H1 (cell line): ENCODE measurements at regions not wholly inside any gene's neighbourhood (a gene's known extent, or its start where the extent isn't known, plus 50 kb on each side); places are given as distances from the start of the nearest gene placed in this dataset.

ENCODE experiments used
- CTCF ChIA-PET: fragments of 300-600 bp; sonication (Branson Sonifier 250); formaldehyde crosslinking; loops from one replicate; lab custom pipeline; 2021; ENCODE audit not compliant: partially characterized antibody; lab: Charles Lee
- POLR2A ChIA-PET: fragments of 300-600 bp; sonication (Branson Sonifier 250); formaldehyde crosslinking; loops from one replicate; lab custom pipeline; 2021; ENCODE audit warnings: inconsistent platforms; ENCODE audit not compliant: partially characterized antibody; lab: Charles Lee
- DNase-seq, 2 experiments: peaks; one replicate each; pipeline versions ENCODE4 v3.0.0 to v3.0.0-alpha.2; 2010 to 2022; ENCODE audit warnings: low spot score in 2 of 2, low read depth in 1 of 2, mixed read lengths in 1 of 2
- FAIRE-seq: peaks from 2 replicates; lab custom pipeline; 2011; peaks lifted over from hg19 to GRCh38; lab: Jason Lieb, UNC
- H2AFZ ChIP-seq: 2 replicates; pipeline ENCODE4 v1.8.1; 2012; ENCODE audit warnings: low read length, inconsistent platforms
- H2AK5ac ChIP-seq: 2 replicates; pipeline ENCODE4 v1.6.1; 2013; ENCODE audit warnings: low read depth, low read length
- H2BK120ac ChIP-seq: replicated peaks from 2 replicates; pipeline ENCODE3; 2013; ENCODE audit warnings: low read depth, low read length, inconsistent platforms
- H2BK12ac ChIP-seq: 2 replicates; pipeline ENCODE4 v1.6.1; 2013; ENCODE audit warnings: low read depth, low read length
- H2BK15ac ChIP-seq: 2 replicates; pipeline ENCODE4 v1.6.1; 2013; ENCODE audit warnings: low read length
- H2BK20ac ChIP-seq: 2 replicates; pipeline ENCODE4 v1.6.1; 2013; ENCODE audit warnings: low read length
- H2BK5ac ChIP-seq: 2 replicates; pipeline ENCODE4 v1.6.1; 2013; ENCODE audit warnings: low read depth, low read length
- H3K14ac ChIP-seq: 2 replicates; pipeline ENCODE4 v1.6.1; 2013; ENCODE audit warnings: inconsistent platforms; ENCODE audit not compliant: insufficient read length
- H3K18ac ChIP-seq: 2 replicates; pipeline ENCODE4 v1.6.1; 2013; ENCODE audit warnings: low read length; ENCODE audit errors: extremely low read depth
- H3K23ac ChIP-seq: 2 replicates; pipeline ENCODE4 v1.6.1; 2013; ENCODE audit warnings: inconsistent platforms; ENCODE audit not compliant: insufficient read length
- H3K23me2 ChIP-seq: 2 replicates; pipeline ENCODE4 v1.6.1; 2013; ENCODE audit warnings: low read depth, low read length
- H3K27ac ChIP-seq: 2 replicates; pipeline ENCODE4 v1.6.1; 2011; ENCODE audit warnings: low read depth, low read length, inconsistent platforms
- H3K27me3 ChIP-seq, 4 experiments: replicated peaks in 1 of 4; 1 replicate in 1 of 4; 2 replicates in 3 of 4; pipeline versions ENCODE4 v1.6.1 to v1.8.1; 2011 to 2013; ENCODE audit warnings: low read length in 3 of 4, mild to moderate bottlenecking in 3 of 4, inconsistent platforms in 2 of 4, mixed read lengths in 2 of 4, moderate library complexity in 1 of 4; ENCODE audit not compliant: control insufficient read depth in 3 of 4, insufficient read depth in 3 of 4; ENCODE audit errors: extremely low read depth in 1 of 4
- H3K36me3 ChIP-seq, 4 experiments: 2 replicates each; pipeline versions ENCODE4 v1.6.1 to v1.8.1; 2011 to 2013; ENCODE audit warnings: mild to moderate bottlenecking in 4 of 4, low read length in 3 of 4, moderate library complexity in 2 of 4, control low read depth in 1 of 4, inconsistent platforms in 1 of 4; ENCODE audit not compliant: insufficient read depth in 4 of 4, control insufficient read depth in 2 of 4
- H3K4ac ChIP-seq: replicated peaks from 2 replicates; pipeline ENCODE3; 2013; ENCODE audit warnings: low read length, low read depth, mixed read lengths, inconsistent platforms; ENCODE audit not compliant: insufficient read length
- H3K4me1 ChIP-seq, 4 experiments: replicated peaks in 1 of 4; 1 replicate in 1 of 4; 2 replicates in 3 of 4; pipeline versions ENCODE4 v1.6.1 to v1.8.1; 2011 to 2013; ENCODE audit warnings: low read length in 3 of 4, inconsistent platforms in 2 of 4, mixed read lengths in 1 of 4; ENCODE audit not compliant: insufficient read depth in 4 of 4, control insufficient read depth in 3 of 4
- H3K4me2 ChIP-seq, 2 experiments: 2 replicates each; pipeline versions ENCODE4 v1.6.1 to v1.8.1; 2011 to 2013; ENCODE audit warnings: low read depth in 2 of 2, low read length in 2 of 2, control low read depth in 1 of 2, inconsistent platforms in 1 of 2, mild to moderate bottlenecking in 1 of 2; ENCODE audit not compliant: insufficient read depth in 1 of 2
- H3K4me3 ChIP-seq, 4 experiments: fragments of 200-600, 300-600 bp in 1 of 4; sonication (generic), shearing (Covaris generic), sonication (Bioruptor Twin) in 1 of 4; 2 replicates each; pipeline versions ENCODE4 v1.5.1 to v1.8.1; 2011 to 2016; ENCODE audit warnings: low read length in 4 of 4, low read depth in 3 of 4, control low read depth in 2 of 4, inconsistent platforms in 2 of 4, mild to moderate bottlenecking in 2 of 4, mixed read lengths in 1 of 4, moderate library complexity in 1 of 4; ENCODE audit not compliant: insufficient read depth in 2 of 4; ENCODE audit errors: extremely low read depth in 1 of 4
- H3K56ac ChIP-seq: replicated peaks from 2 replicates; pipeline ENCODE3; 2013; ENCODE audit warnings: low read depth, mild to moderate bottlenecking, mixed read lengths, low read length, inconsistent platforms; ENCODE audit not compliant: insufficient read length
- H3K79me1 ChIP-seq: 2 replicates; pipeline ENCODE4 v1.6.1; 2013; ENCODE audit warnings: low read depth, low read length, control low read depth
- H3K79me2 ChIP-seq, 2 experiments: 2 replicates each; pipeline versions ENCODE4 v1.6.1 to v1.8.1; 2012 to 2013; ENCODE audit warnings: low read length in 2 of 2, mild to moderate bottlenecking in 2 of 2, inconsistent platforms in 1 of 2; ENCODE audit not compliant: insufficient read depth in 2 of 2, control insufficient read depth in 1 of 2
- H3K9ac ChIP-seq, 4 experiments: replicated peaks in 1 of 4; 1 replicate in 1 of 4; 2 replicates in 3 of 4; pipeline versions ENCODE4 v1.6.1 to v1.8.1; 2011 to 2013; ENCODE audit warnings: low read depth in 3 of 4, low read length in 3 of 4, control low read depth in 2 of 4, mild to moderate bottlenecking in 2 of 4, moderate library complexity in 2 of 4, inconsistent platforms in 1 of 4; ENCODE audit errors: extremely low read depth in 1 of 4
- H3K9me3 ChIP-seq, 2 experiments: 2 replicates each; pipeline versions ENCODE4 v1.6.1 to v1.8.1; 2012 to 2013; ENCODE audit warnings: mild to moderate bottlenecking in 2 of 2, moderate library complexity in 2 of 2, control low read depth in 1 of 2, inconsistent platforms in 1 of 2, low read depth in 1 of 2, low read length in 1 of 2, mixed read lengths in 1 of 2; ENCODE audit not compliant: insufficient read depth in 2 of 2
- H4K20me1 ChIP-seq, 2 experiments: replicated peaks in 1 of 2; 2 replicates each; pipeline versions ENCODE3 to v1.8.1; 2011 to 2013; ENCODE audit warnings: inconsistent platforms in 2 of 2, low read length in 2 of 2, mild to moderate bottlenecking in 1 of 2; ENCODE audit not compliant: insufficient read depth in 2 of 2, control insufficient read depth in 1 of 2
- H4K5ac ChIP-seq: 2 replicates; pipeline ENCODE4 v1.6.1; 2013; ENCODE audit warnings: low read length, low read depth, mixed read lengths, inconsistent platforms; ENCODE audit not compliant: insufficient read length
- H4K8ac ChIP-seq: 2 replicates; pipeline ENCODE4 v1.8.0; 2013; ENCODE audit warnings: mild to moderate bottlenecking, moderate library complexity, low read length, inconsistent platforms; ENCODE audit not compliant: insufficient read depth; ENCODE audit errors: extremely low read depth
- H4K91ac ChIP-seq: replicated peaks from 2 replicates; pipeline ENCODE3; 2013; ENCODE audit warnings: low read length, mixed read lengths, inconsistent platforms; ENCODE audit not compliant: insufficient read length
- BRCA1 ChIP-seq: IDR thresholded peaks from 2 replicates; pipeline ENCODE4 v1.6.1; 2012; ENCODE audit warnings: low read depth, low read length, improper control_type of control experiment
- GTF2F1 ChIP-seq: IDR thresholded peaks from 2 replicates; pipeline ENCODE4 v1.6.1; 2012; ENCODE audit warnings: low read depth, low read length, improper control_type of control experiment, borderline replicate concordance
- KDM4A ChIP-seq: IDR thresholded peaks from one replicate; pipeline ENCODE4 v1.7.1; 2012; ENCODE audit warnings: low read depth, mild to moderate bottlenecking, moderate library complexity, low read length, inconsistent platforms; ENCODE audit not compliant: severe bottlenecking
- RAD21 ChIP-seq, 2 experiments: IDR thresholded peaks in 1 of 2; conservative IDR thresholded peaks in 1 of 2; 2 replicates each; pipeline ENCODE4 v1.6.1; 2011; ENCODE audit warnings: low read depth in 2 of 2, low read length in 2 of 2, improper control_type of control experiment in 1 of 2, inconsistent platforms in 1 of 2, mild to moderate bottlenecking in 1 of 2, moderate library complexity in 1 of 2
- SIX5 ChIP-seq: IDR thresholded peaks from 2 replicates; pipeline ENCODE4 v1.6.1; 2011; ENCODE audit warnings: mild to moderate bottlenecking, low read depth, low read length
- TCF12 ChIP-seq: IDR thresholded peaks from 2 replicates; pipeline ENCODE4 v1.6.1; 2011; ENCODE audit warnings: low read depth, mild to moderate bottlenecking, low read length
- WGBS, 2 experiments: shearing (Covaris generic) in 1 of 2; methylation state at CpG; one replicate each; pipeline versions ENCODE4 v1.1.6 to v1.1.7; 2013 to 2015; ENCODE audit warnings: low lambda C conversion rate in 2 of 2, mixed read lengths in 2 of 2, inconsistent platforms in 1 of 2, low coverage in 1 of 2, missing lambda C conversion rate in 1 of 2; ENCODE audit not compliant: insufficient replicate concordance in 2 of 2, insufficient coverage in 1 of 2, insufficient read length in 1 of 2; ENCODE audit errors: extremely low coverage in 1 of 2, missing lambda C conversion rate in 1 of 2; 5-methylcytosine and 5-hydroxymethylcytosine counted together

GRCh38 chr2:217092710-217093379, 233.0 kb upstream of the TNP1 start:
- no peak overlapping the region for H3K4me2 ChIP-seq
- H3K4ac ChIP-seq, result no peak overlapping the region
- H3K9ac ChIP-seq, result no peak overlapping the region
- no peak overlapping the region for H3K27ac ChIP-seq
- H3K27me3 ChIP-seq, result no peaks in the 10 kb centered on the region
- no peak overlapping the region for H3K56ac ChIP-seq
- no peaks in the 10 kb centered on the region for H3K36me3 ChIP-seq
- H2BK12ac ChIP-seq, result no peak overlapping the region
- WGBS, 2 experiments, result 61% methylated on average over 17 of the region's 17 CpGs; no CpG with 5 or more reads in 1 of the 2 experiments
- H2BK120ac ChIP-seq, result no peak overlapping the region
- H2BK15ac ChIP-seq, result no peak overlapping the region
- ChIA-PET POLR2A (interaction anchor here (0.9 kb wide), 1 partner anchor 11 kb away, joined by 3 read pairs; no protein-coding TSS in a partner anchor), CTCF (interaction anchor here (1.4 kb wide), 1 partner anchor 14 kb away, joined by 3 read pairs; no protein-coding TSS in a partner anchor)
- no peaks in the 10 kb centered on the region for H3K23me2 ChIP-seq
- no peak overlapping the region; the same call in 1 of the 2 replicates for H4K8ac ChIP-seq
- no peak overlapping the region for H2AK5ac ChIP-seq
- H3K4me1 ChIP-seq, result no peaks in the 10 kb centered on the region
- H3K14ac ChIP-seq, result no peak overlapping the region
- H2BK5ac ChIP-seq, result no peak overlapping the region
- FAIRE-seq, result no peak
- no peaks in the 10 kb centered on the region for H4K20me1 ChIP-seq
- H4K91ac ChIP-seq, result no peak overlapping the region
- no peak overlapping the region for H4K5ac ChIP-seq
- no peak for DNase-seq
- TF ChIP-seq GTF2F1 (no peak), TCF12 (no peak), KDM4A (no peak), SIX5 (no peak), BRCA1 (no peak), RAD21 (IDR thresholded peaks at IDR 0.05 in 1 of 2, conservative IDR thresholded peaks at IDR 0.05 in 1 of 2; ENCODE audit: low read depth in 2 of 2, low read length in 2 of 2) (no peak)
- no peaks in the 10 kb centered on the region for H3K79me2 ChIP-seq
- H3K18ac ChIP-seq, result no peak overlapping the region
- no peak overlapping the region for H2AFZ ChIP-seq
- H2BK20ac ChIP-seq, result no peak overlapping the region
- no peak overlapping the region for H3K23ac ChIP-seq
- H3K4me3 ChIP-seq, result no peak overlapping the region
- H3K79me1 ChIP-seq, result no peaks in the 10 kb centered on the region
- no peaks in the 10 kb centered on the region for H3K9me3 ChIP-seq
